AG20443 (cell line): ENCODE measurements at regions not wholly inside any gene's neighbourhood (a gene's known extent, or its start where the extent isn't known, plus 50 kb on each side); places are given as distances from the start of the nearest gene placed in this dataset.
"Not testable (repeated sequence)": the region's sequence is repeated elsewhere in the genome, so short reads cannot be mapped to it uniquely, and the experiment has no call there.

ENCODE experiments used
- DNase-seq: peaks from one replicate; pipeline ENCODE4 v3.0.0; 2012; ENCODE audit warnings: low spot score, mixed read lengths

GRCh38 chr4:124426279-124426678, 286.3 kb downstream of the ANKRD50 start:
- DNase-seq = no peak

DNA sequence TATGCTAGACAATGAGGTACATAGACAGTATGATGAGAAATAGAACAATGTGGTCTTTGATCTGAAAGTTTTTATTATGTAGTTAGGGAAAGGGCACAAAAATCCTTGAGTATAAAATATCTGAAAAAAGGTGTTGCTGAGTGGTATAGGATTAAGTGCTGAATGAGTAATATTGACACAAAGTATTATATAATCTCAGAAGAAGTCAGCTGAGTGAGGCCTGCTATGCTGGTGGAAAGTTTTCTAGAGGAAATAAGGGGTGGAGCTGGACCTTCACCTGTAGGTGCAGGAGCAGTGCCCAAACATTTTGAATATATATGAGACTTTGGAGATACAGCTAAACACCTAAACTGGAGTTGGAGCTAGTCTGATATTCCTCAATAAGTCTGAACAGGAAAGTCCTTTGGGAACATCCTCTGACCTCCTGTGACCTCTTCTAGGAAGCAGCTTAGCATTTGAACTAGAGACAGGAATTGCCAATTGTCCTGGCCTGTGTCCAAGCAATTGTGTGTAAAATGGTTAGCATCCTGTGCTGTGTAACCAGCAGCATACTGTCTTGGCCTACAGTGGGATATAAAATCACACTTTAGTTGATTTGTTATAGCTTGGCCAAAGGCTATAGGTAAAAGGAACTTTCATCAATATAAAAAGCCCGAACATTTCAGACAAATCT, 285.3 kb downstream of the ANKRD50 start:
- DNase-seq = no peak

- DNase-seq = no peak
Observed at GRCh38 chr4:124428648-124429047, 283.9 kb downstream of the ANKRD50 start.

GRCh38 chr4:124429746-124430250, 282.7 kb downstream of the ANKRD50 start:
- no peak for DNase-seq

- DNase-seq = no peak
Observed at GRCh38 chr4:124431653-124432192, 280.8 kb downstream of the ANKRD50 start.

DNA sequence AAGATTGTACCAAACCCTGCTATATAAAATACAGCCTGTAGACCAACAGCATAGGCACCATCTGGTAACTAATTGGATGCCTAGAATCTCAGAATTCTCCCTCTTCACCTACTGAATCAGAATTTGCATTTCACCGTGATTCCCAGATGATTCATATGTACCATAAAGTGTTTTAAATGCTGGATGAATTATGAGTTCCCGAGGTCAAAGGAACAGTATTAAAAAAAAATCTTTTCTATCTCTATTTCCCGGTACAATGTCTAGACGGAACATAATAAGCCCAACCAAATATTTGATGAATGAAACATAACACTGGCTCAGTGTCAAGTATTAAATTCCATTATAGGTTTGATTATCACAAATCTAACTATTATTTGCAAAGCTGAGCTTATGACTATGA, 280.0 kb downstream of the ANKRD50 start:
- DNase-seq = no peak

DNA sequence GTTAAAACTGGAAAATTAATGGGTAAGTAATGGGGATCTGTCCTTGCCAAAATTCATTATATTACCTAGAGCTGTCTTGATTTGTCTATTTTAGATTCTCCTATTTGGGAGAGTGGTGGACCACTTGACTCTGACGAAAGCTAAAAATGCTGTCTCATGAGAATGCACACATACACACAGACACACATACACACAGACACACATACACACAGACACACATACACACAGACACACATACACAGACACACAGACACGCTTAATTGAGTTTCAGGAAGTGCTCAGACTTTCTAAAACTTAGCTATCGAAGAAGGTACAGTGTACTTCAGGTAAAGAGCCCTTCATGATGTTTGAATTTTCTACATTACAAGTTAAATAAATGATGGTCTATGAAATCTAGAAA, 279.5 kb downstream of the ANKRD50 start:
- DNase-seq = no peak

- DNase-seq = no peak
Observed at GRCh38 chr4:124433500-124433899, 279.0 kb downstream of the ANKRD50 start.

- DNase-seq = no peak
Observed at GRCh38 chr4:124435274-124435950, 277.1 kb downstream of the ANKRD50 start.

GRCh38 chr4:124437853-124438495, 274.6 kb downstream of the ANKRD50 start:
- no peak for DNase-seq

GRCh38 chr4:124445071-124445470, 267.5 kb downstream of the ANKRD50 start:
- no peak for DNase-seq

DNA sequence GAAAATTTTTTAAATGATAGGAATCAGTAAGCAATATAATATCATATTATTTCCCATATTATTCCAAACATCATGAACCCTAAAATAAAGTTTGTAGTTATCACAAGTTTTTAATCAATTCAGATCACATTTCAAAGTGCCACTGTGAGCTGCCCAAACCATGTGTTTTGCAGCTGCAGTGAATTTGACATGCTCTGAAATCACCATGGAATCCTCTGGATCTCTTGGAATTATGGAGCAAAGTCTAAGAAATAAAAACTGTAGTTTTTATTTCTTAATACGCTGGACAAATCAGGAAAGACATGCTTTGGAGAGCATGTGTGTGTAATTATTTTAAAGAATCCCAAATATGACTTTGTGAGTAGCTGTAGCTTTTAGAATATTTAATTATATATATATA, 262.7 kb downstream of the ANKRD50 start:
- no peak for DNase-seq

DNA sequence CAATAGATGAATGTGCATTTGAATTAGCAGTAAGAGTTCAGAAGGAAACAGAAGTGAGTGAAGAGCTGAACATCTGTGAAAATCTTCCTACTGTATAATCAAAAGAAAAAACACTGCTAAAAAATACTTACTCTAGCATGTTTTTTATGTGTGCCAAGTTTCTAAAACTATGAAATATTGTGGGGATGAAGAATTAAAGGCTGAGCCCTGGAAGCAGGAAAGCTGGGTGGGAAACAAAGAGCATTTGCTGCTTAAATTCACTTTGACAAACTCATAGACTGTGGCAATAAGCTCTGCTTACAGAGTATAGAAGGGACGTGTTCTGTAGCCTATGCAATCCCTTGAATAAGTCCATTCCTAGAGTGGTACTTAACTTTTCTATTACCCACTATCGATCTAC, 261.7 kb downstream of the ANKRD50 start:
- DNase-seq = no peak

DNA sequence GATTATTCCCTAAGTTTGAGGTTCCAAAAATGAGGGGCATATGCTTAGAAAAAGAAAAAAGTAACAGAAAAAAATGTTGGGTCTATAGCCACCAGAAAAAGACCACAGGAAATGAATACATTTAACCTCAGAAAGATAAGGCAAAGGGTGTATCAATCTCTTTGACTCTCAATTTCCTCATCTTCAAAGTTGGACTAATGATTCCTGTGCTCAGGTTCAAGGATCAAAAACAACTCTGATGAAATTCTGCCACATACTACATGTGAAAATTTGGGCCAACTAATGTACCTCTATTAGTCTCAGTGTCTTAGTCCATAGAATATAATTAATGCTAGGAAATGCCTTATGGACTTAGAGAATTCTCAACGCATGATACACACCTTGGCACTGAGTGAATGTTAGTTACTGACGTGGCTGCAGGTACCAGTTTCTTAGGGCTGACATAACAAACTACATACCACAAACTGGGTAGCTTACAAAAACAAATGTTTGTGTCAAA, 257.7 kb downstream of the ANKRD50 start:
- no peak for DNase-seq

GRCh38 chr4:124455671-124456070, 256.9 kb downstream of the ANKRD50 start:
- no peak for DNase-seq

GRCh38 chr4:124459196-124459940, 253.2 kb downstream of the ANKRD50 start:
- DNase-seq = no peak

DNA sequence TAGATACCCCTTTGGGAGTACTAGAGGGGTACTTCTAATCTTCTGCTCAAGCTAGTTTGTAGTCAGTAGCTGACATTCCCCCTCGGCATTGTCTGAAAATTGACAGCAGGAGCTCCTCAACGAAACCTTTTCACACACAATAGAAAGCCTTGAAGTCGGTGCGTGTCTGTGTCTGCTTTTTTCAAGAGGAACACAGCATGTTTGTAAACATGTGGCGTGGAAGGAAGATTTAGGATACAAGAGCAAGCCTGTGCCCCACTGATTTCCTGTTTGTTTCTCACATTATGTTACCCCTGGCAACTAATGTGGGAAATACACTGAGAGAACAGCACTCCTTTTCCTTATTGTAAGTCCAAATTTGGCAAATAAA, 252.6 kb downstream of the ANKRD50 start:
- no peak for DNase-seq

DNA sequence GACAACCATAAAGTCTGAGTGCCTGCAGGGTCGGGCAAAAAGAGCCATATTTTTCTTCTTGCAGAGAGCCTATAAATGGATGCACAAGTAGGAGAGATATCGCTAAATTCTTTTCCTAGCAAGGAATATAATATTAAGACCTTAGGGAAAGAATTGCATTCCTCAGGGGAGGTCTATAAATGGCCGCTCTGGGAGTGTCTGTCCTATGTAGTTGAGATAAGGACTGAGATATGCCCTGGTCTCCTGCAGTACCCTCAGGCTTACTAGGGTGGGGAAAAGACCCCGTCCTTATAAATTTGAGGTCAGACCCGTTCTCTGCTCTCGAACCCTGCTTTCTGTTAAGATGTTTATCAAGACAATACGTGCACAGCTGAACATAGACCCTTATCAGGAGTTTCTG, 250.9 kb downstream of the ANKRD50 start:
- not testable (repeated sequence) for DNase-seq

GRCh38 chr4:124462954-124463828, 249.3 kb downstream of the ANKRD50 start:
- DNase-seq = no peak

GRCh38 chr4:124464836-124465235, 247.7 kb downstream of the ANKRD50 start:
- DNase-seq = no peak

DNA sequence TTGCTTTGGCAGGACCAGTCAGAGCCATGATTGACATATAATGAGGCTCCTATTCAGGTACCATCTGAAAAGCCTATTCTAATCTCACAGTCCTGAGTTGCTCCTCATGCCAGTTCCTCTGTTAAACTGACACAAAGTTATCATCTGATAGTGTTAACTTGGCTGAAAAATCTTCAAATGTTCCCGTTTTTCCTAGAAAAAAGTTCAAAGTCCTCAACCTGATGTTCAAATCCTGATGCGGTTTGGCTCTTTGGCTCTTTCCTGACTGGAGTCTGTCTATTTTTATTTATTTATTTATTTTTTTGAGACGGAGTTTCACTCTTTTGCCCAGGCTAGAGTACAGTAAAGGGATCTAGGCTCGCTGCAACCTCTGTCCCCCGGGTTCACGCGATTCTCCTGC, 244.2 kb downstream of the ANKRD50 start:
- DNase-seq = no peak
